K562 (cell line): ENCODE measurements at regions not wholly inside any gene's neighbourhood (a gene's known extent, or its start where the extent isn't known, plus 50 kb on each side); places are given as distances from the start of the nearest gene placed in this dataset.

Experiments used
- ATAC-seq: fragments of 200-7000 bp; cut with Tn5 transposase; 3 replicates; pipeline ENCODE4 v1.9.1; 2020; ENCODE audit warnings: moderate library complexity
- BruUV-seq: library from RNA; stranded (reverse); fragments of 400-500 nt; replicated peaks from 2 replicates; lab custom pipeline; 2021; lab: Mats Ljungman, UMichigan
- CTCF ChIA-PET: fragments of 300-600 bp; formaldehyde crosslinking; extraction: SDS; loops from one replicate; lab custom pipeline; 2021; ENCODE audit warnings: low intra/inter-chr PET ratio; lab: Yijun Ruan, JAX
- POLR2A ChIA-PET: fragments of 300-600, 350-650 bp; sonication (Branson Sonifier 250); formaldehyde crosslinking; extraction: SDS; loops from one replicate; lab custom pipeline; 2021; ENCODE audit warnings: antibody characterized with exemption, inconsistent platforms; lab: Yijun Ruan, JAX
- DNase-seq, 4 experiments: peaks; one replicate each; pipeline versions ENCODE4 v3.0.0 to v3.0.0-alpha.2; 2011 to 2018; ENCODE audit warnings: low spot score in 3 of 4, mixed read lengths in 3 of 4; ENCODE audit errors: extremely low read depth in 1 of 4
- FAIRE-seq: peaks from 2 replicates; lab custom pipeline; 2011; peaks lifted over from hg19 to GRCh38; lab: Jason Lieb, UNC
- H2AFZ ChIP-seq: 2 replicates; pipeline ENCODE4 v1.6.0; 2011; ENCODE audit warnings: low read depth, low read length, control low read depth, inconsistent platforms
- H3K27ac ChIP-seq: fragments of 200-600 bp; 3 replicates; pipeline ENCODE4 v1.8.0; 2011; ENCODE audit warnings: low read depth, mild to moderate bottlenecking, control low read depth, inconsistent platforms, low read length, moderate library complexity, mixed read lengths; ENCODE audit errors: extremely low read depth
- H3K27me3 ChIP-seq, 2 experiments: fragments of 300-600 bp in 1 of 2; 2 replicates in 1 of 2; 3 replicates in 1 of 2; pipeline versions ENCODE4 v1.6.0 to v1.8.0; 2011; ENCODE audit warnings: inconsistent platforms in 2 of 2, low read length in 2 of 2, mild to moderate bottlenecking in 1 of 2, mixed read lengths in 1 of 2, moderate library complexity in 1 of 2; ENCODE audit not compliant: control insufficient read depth in 2 of 2, insufficient read depth in 2 of 2
- H3K36me3 ChIP-seq: fragments of 300-600 bp; 3 replicates; pipeline ENCODE4 v1.8.0; 2011; ENCODE audit warnings: mild to moderate bottlenecking, low read length, inconsistent platforms; ENCODE audit not compliant: control insufficient read depth, insufficient read depth
- H3K4me1 ChIP-seq, 2 experiments: fragments of 200-600 bp in 1 of 2; replicated peaks in 1 of 2; 2 replicates in 1 of 2; 3 replicates in 1 of 2; pipeline versions ENCODE4 v1.5.1 to v1.8.0; 2011; ENCODE audit warnings: inconsistent platforms in 2 of 2, low read length in 2 of 2, mild to moderate bottlenecking in 1 of 2, mixed read lengths in 1 of 2, moderate library complexity in 1 of 2; ENCODE audit not compliant: control insufficient read depth in 2 of 2, insufficient read depth in 2 of 2
- H3K4me2 ChIP-seq: 2 replicates; pipeline ENCODE4 v1.6.1; 2011; ENCODE audit warnings: low read length, control low read depth, inconsistent platforms, mixed read lengths; ENCODE audit not compliant: insufficient read depth
- H3K4me3 ChIP-seq: fragments of 200-600 bp; sonication (generic), shearing (Covaris generic); 2 replicates; pipeline ENCODE4 v1.5.1; 2016; ENCODE audit warnings: control low read depth, inconsistent platforms
- H3K79me2 ChIP-seq: fragments of 200-600 bp; 3 replicates; pipeline ENCODE4 v1.8.0; 2011; ENCODE audit warnings: low read length, inconsistent platforms; ENCODE audit not compliant: control insufficient read depth, insufficient read depth
- H3K9ac ChIP-seq, 2 experiments: 2 replicates each; pipeline versions ENCODE4 v1.6.0 to v1.6.1; 2011; ENCODE audit warnings: low read depth in 2 of 2, low read length in 2 of 2, control low read depth in 1 of 2, inconsistent platforms in 1 of 2, mild to moderate bottlenecking in 1 of 2, mixed read lengths in 1 of 2; ENCODE audit not compliant: insufficient read depth in 1 of 2
- H3K9me1 ChIP-seq: one replicate; pipeline ENCODE4 v1.6.0; 2011; ENCODE audit warnings: inconsistent platforms, mild to moderate bottlenecking, low read length, moderate library complexity; ENCODE audit not compliant: control insufficient read depth, insufficient read depth
- H3K9me3 ChIP-seq: replicated peaks from 2 replicates; pipeline ENCODE4 v1.5.1; 2011; ENCODE audit warnings: low read depth, low read length, inconsistent platforms; ENCODE audit not compliant: control insufficient read depth, insufficient read depth
- H4K20me1 ChIP-seq: replicated peaks from 2 replicates; pipeline ENCODE4 v1.6.1; 2011; ENCODE audit warnings: low read length, inconsistent platforms, mixed read lengths; ENCODE audit not compliant: control insufficient read depth, insufficient read depth
- CSDE1 ChIP-seq, 2 experiments: fragments of 450-650 bp; IDR thresholded peaks; 2 replicates each; pipeline ENCODE4 v1.6.1; 2016; ENCODE audit warnings: mild to moderate bottlenecking in 1 of 2
- NFE2L1 ChIP-seq: fragments of 450-650 bp; IDR thresholded peaks from 2 replicates; pipeline ENCODE4 v1.6.1; 2016; ENCODE audit warnings: missing genetic modification characterization, low read depth, mild to moderate bottlenecking, missing compliant biosample characterization, moderate library complexity, borderline replicate concordance
- SMARCE1 ChIP-seq: fragments of 450-650 bp; IDR thresholded peaks from 2 replicates; pipeline ENCODE4 v1.7.1; 2016; ENCODE audit warnings: mild to moderate bottlenecking
- WGBS: fragments of 100-300 bp; shearing (Covaris generic); methylation state at CpG from one replicate; pipeline ENCODE4 v1.1.6; 2016; ENCODE audit warnings: low coverage, mixed read lengths; ENCODE audit not compliant: insufficient coverage; ENCODE audit errors: missing lambda C conversion rate; 5-methylcytosine and 5-hydroxymethylcytosine counted together
- in situ Hi-C: fragments of 300-500 bp; cut with MboI; formaldehyde crosslinking; loops from 4 replicates; pipeline ENCODE4 v1.15.0; 2018; ENCODE audit warnings: inconsistent platforms, mixed read lengths
- intact Hi-C: fragments of 100-400 bp; cut with micrococcal nuclease; formaldehyde crosslinking; loops from 2 replicates; pipeline ENCODE4 v1.14.2; 2022
- TF ChIP-seq, protein P1 (sequence below): sonication (generic); formaldehyde crosslinking; IDR thresholded peaks from 2 replicates; pipeline ENCODE4 v1.9.0; 2022; ENCODE audit warnings: mild to moderate bottlenecking, missing genetic modification reagents

DNA sequence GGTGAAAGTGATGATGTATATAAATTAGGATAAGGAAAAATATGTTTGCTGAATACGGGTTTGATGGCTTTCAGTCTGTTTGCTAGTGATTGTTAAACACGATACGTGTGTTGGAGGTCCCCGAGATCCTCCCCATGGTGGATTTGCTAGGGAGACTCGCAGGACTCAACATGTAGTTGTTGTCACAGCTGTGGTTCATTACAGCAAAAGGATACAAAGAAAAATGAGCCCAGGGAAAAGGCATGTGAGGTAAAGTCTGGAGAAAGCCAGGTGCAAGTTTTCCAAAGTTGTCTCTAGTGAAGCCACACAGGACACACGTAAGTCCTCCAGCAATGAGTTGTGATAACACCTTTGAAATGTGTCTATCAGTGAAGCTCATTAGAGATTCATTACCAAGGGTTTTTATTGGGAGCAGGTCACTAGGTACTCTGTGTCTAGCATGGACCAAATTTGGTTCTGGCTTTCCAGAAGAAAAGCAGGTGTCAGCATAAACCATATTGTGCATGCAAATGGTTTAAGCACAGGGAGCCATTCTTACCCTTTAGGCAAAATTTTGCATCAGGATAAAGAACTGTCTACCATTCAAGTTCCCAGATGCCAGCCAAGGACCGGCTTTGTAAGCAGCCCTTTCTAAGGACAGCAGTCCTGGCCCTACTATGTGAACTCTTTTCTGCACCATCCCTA lies 215.2 kb upstream of the WSCD1 start (continued):
- no peak for TF ChIP-seq CSDE1 (IDR thresholded peaks at IDR 0.05)
- no peak for TF ChIP-seq NFE2L1 (tag)

DNA sequence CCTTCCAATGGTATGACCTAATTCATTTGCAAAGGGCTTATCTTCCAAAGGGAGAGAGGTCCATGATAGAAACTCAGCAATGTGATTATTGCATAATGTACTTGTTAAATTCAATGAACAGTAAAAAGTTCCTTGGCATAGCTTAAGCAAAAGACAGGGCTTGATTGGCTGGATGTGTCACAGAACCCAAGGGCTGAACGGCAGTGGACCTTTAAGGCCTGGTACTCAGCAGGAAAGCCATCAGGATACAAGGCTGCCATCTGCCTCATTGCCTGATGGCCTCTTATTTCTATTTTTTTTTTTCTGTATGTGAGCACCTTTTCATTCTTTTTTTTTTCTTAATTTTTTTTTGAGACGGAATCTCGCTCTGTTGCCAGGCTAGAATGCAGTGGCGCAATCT lies 208.9 kb upstream of the WSCD1 start:
- FAIRE-seq (no peak), DNase-seq (no peak), ATAC-seq (no peak)
- Histone ChIP-seq H3K79me2 (no peaks in the 10 kb centered on the region), H3K4me3 (no peak overlapping the region), H2AFZ (no peak overlapping the region), H3K4me2 (no peak overlapping the region), H3K27me3 (no peaks in the 10 kb centered on the region; a peak in 1 of 5 replicates), H3K36me3 (no peaks in the 10 kb centered on the region), H3K4me1 (no peaks in the 10 kb centered on the region), H4K20me1 (no peaks in the 10 kb centered on the region), H3K9me3 (no peaks in the 10 kb centered on the region), H3K27ac (no peak overlapping the region), H3K9me1 (no peaks in the 10 kb centered on the region), H3K9ac (no peak overlapping the region)
- ChIA-PET POLR2A (no interaction called here), CTCF (no interaction called here)
- intact Hi-C loops = no loop called here
- no TSS peak for BruUV-seq
- in situ Hi-C loops = no loop called here
- TF ChIP-seq, protein P1, sequence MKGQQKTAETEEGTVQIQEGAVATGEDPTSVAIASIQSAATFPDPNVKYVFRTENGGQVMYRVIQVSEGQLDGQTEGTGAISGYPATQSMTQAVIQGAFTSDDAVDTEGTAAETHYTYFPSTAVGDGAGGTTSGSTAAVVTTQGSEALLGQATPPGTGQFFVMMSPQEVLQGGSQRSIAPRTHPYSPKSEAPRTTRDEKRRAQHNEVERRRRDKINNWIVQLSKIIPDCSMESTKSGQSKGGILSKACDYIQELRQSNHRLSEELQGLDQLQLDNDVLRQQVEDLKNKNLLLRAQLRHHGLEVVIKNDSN (CRISPR knock-in tag) = no peak
- TF ChIP-seq SMARCE1 = no peak
- 7% methylated on average over 2 of the region's 4 CpGs for WGBS
